ENCODE measurements at regions not wholly inside any gene's neighbourhood (a gene's known extent, or its start where the extent isn't known, plus 50 kb on each side); places are given as distances from the start of the nearest gene placed in this dataset.
"Not testable (repeated sequence)": the region's sequence is repeated elsewhere in the genome, so short reads cannot be mapped to it uniquely, and the experiment has no call there.

GRCh38 chr6:130711641-130712040, 115.6 kb upstream of the SMLR1 start:
- TF ChIP-seq CTCF (IDR thresholded peaks at IDR 0.05; ENCODE audit: low read depth, low read length, missing input control); REST (IDR thresholded peaks at IDR 0.05); YY1 (IDR thresholded peaks at IDR 0.05); HNF4G (IDR thresholded peaks at IDR 0.05); MAX (IDR thresholded peaks at IDR 0.05); JUND (IDR thresholded peaks at IDR 0.05); RAD21 (IDR thresholded peaks at IDR 0.05); NR2F2 (IDR thresholded peaks at IDR 0.05); ZBTB33 (IDR thresholded peaks at IDR 0.05); SP1 (IDR thresholded peaks at IDR 0.05); ATF3 (IDR thresholded peaks at IDR 0.05); TAF1 (conservative IDR thresholded peaks at IDR 0.05); GABPA (IDR thresholded peaks at IDR 0.05 in 1 of 2, conservative IDR thresholded peaks at IDR 0.05 in 1 of 2): not testable (repeated sequence)
